HFF-Myc (cell line): ENCODE measurements at regions not wholly inside any gene's neighbourhood (a gene's known extent, or its start where the extent isn't known, plus 50 kb on each side); places are given as distances from the start of the nearest gene placed in this dataset.

Experiments used
- DNase-seq: peaks from one replicate; pipeline ENCODE4 v3.0.0-alpha.2; 2011; ENCODE audit warnings: low read depth; ENCODE audit errors: extremely low read depth
- H3K4me3 ChIP-seq: replicated peaks from 2 replicates; pipeline ENCODE4 v1.5.1; 2011; ENCODE audit warnings: low read depth, mild to moderate bottlenecking, control low read depth, low read length
- TF ChIP-seq, protein P1 (sequence below): IDR thresholded peaks from 2 replicates; pipeline ENCODE4 v1.5.1; 2012; ENCODE audit warnings: mild to moderate bottlenecking, low read depth, low read length, control low read depth; ENCODE audit errors: missing control alignments

DNA sequence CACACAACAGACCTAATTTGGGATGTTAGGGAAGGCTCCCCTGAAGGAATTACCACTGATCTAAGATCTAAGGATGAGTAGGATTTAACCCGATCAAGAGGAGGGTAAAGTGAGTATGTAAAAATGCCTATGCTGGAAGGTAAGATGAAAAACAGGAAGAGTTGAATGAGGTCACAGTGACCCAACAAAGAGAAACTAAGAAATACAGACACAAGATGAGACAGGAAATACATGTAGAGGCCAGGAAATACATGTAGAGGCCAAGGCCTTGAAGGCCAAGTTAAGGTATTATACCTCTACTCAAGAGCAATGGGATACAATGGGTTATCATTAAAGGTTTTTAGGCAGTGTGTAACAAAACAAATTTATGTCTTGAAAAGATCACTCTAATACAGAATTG lies 131.6 kb upstream of the TANK start:
- H3K4me3 ChIP-seq, result no peak overlapping the region
- TF ChIP-seq, protein P1, sequence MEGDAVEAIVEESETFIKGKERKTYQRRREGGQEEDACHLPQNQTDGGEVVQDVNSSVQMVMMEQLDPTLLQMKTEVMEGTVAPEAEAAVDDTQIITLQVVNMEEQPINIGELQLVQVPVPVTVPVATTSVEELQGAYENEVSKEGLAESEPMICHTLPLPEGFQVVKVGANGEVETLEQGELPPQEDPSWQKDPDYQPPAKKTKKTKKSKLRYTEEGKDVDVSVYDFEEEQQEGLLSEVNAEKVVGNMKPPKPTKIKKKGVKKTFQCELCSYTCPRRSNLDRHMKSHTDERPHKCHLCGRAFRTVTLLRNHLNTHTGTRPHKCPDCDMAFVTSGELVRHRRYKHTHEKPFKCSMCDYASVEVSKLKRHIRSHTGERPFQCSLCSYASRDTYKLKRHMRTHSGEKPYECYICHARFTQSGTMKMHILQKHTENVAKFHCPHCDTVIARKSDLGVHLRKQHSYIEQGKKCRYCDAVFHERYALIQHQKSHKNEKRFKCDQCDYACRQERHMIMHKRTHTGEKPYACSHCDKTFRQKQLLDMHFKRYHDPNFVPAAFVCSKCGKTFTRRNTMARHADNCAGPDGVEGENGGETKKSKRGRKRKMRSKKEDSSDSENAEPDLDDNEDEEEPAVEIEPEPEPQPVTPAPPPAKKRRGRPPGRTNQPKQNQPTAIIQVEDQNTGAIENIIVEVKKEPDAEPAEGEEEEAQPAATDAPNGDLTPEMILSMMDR, result no peak
- DNase-seq, result no peak

DNA sequence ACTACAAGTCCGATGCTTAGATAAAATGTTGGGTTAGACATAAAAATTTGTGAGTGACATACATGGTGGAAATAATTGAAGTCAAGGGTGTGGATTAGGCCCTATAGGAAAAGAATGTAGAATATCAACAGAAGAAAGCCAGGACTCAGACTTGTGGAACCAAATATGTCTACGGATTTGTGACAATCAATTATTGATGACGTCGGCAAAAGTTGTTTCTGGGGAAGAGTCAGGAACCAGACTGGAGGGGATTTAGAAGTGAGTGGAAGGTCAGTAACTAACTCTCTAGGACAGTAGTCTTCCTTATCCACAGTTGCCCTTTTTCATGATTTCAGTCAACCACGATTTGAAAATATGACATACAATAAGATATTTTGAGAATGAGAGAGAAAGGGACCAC lies 130.9 kb upstream of the TANK start:
- H3K4me3 ChIP-seq, result no peak overlapping the region
- DNase-seq, result no peak
- TF ChIP-seq, protein P1, result no peak

DNA sequence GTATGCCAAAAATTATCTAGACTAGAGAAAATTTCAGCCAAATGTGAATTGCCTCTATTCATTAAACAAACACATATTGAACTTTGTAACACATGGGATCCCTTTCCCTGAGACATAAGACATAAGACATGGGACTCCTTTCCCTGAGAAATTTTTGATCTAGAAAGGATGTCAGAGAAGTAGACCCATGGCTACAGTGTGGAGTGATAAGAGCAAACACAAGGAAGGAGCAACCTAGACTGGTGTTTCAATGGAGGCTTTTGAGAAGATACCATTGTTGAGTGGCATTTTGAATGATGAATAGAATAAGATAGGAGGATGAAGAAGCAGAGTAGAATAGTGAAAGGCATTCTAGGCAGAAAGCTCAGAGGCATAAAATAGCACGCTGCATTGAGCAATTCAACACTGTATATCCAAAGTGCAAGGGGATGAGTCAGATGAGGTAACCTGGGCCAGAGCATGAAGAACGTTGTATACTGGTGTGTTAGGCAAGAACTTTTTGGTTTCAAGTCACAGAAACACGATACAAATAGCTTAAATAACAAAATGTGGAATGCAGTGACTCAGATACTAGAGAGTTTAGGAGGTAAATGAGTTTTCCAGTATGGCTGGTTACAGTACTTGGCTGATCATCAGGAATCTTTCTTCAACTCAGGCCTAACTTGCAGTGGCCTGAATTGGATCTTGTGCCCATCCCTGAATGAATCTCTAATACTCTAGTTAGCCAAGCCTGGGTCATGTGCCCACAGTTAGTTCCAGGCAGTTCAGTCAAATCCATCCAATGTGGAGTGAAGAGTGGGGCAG lies 129.8 kb upstream of the TANK start:
- TF ChIP-seq, protein P1, result no peak
- peak; percentile 91 for DNase-seq
- no peak overlapping the region for H3K4me3 ChIP-seq

DNA sequence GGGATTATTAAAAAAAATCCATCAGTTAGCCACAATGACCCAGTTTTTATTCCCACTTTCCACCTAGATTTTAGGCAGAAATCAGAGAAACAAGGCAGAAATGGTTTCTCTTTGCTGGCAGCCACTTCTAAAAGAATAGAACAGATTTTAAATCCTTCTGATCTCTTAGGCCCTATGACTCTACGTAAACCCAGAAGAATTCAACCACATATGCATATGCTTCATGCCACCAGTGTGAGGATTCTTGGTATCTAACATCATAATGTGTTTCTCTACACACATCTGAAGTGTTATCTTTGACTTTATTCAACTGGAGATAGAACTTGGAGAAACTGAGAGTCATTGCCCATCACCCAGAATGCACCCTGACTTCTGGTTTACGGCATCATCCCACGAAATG lies 128.7 kb upstream of the TANK start:
- no peak for DNase-seq
- TF ChIP-seq, protein P1, result no peak
- H3K4me3 ChIP-seq, result no peak overlapping the region

DNA sequence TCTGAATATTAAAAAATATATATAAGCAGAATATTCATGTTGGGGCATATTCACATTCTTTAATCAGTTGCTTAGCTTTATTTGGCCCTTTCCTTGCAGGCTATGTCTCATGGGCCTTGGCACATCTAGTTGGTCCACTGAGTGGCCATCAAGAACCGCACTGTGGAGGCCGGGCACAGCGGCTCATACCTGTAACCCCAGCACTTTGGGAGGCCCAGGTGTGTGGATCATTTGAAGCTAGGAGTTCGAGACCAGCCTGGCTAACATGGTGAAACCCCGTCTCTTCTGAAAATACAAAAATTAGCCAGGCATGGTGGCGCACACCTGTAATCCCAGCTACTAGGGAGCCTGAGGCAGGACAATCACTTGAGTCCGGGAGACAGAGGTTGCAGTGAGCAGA lies 127.6 kb upstream of the TANK start:
- TF ChIP-seq, protein P1, result no peak
- no peak overlapping the region for H3K4me3 ChIP-seq
- DNase-seq, result no peak

DNA sequence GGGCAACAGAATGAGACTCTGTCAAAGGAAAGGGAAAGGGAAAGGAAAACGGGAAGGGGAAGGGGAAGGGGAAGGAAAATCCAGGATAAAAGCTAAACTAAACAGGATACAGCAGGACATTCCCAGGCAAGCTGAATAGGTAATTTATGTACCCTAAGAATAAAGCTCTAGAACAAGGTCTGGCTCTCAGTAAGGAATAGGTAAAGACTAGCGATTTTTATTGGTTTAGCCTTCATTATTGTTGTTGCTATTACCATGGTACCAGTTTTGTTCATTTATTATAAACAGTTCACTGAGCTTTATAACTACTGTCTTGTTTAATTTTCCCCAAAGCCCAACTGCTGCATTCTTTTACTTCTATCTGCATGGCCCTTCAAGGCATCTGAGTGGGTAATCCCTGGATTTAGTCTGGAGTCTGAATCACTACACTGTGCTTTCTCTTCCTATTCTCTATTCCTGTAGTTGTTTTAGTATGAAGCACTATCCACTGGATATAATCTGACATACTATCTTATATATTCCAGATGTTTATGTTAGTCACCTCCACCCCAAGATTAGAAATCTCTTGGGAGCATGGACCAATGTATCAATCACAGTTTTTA lies 127.1 kb upstream of the TANK start:
- DNase-seq, result no peak
- TF ChIP-seq, protein P1, result no peak

More for the DNA sequence above, 127.1 kb upstream of the TANK start:
- H3K4me3 ChIP-seq, result no peak overlapping the region
